T-helper 2 cell (primary cell): ENCODE measurements at regions not wholly inside any gene's neighbourhood (a gene's known extent, or its start where the extent isn't known, plus 50 kb on each side); places are given as distances from the start of the nearest gene placed in this dataset.
A peak's percentile ranks its signal among the peaks of the same experiment; 100 is the strongest.
"Not testable (repeated sequence)": the region's sequence is repeated elsewhere in the genome, so short reads cannot be mapped to it uniquely, and the experiment has no call there.

Experiments used
- DNase-seq, 5 experiments: peaks; one replicate each; pipeline versions ENCODE4 v3.0.0 to v3.0.0-alpha.2; 2012 to 2022

DNA sequence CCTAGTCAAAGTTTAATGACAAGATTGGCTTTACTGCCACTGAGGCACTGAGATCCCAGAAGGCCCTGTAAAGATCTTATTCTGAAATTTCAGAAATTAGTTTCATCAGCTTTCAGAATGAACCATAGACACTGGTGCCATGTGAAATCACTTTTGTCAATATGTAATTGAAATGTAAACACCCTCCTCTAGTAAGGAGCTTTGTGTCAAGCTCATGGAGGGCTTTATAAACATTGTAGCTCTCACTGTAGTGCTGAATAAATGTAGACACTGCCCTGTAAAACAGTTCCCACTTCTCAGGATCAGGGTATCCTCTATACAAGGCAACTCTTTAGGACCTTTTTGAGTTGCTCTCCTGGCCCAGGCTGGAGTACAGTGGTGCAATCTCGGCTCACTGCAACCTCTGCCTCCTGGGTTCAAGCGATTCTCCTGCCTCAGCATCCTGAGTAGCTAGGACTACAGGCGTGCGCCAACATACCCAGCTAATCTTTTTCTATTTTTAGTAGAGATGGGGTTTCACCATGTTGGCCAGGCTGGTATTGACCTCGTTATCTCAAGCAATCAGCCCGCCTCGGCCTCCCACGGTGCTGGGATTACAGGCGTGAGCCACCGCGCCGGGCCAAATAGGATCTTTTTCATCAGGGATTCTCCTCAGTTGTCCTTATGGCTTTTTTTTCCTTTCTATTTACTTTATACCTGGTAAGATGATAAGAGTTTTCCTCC, 1823.9 kb upstream of the CDH9 start:
- DNase-seq, result no peak

DNA sequence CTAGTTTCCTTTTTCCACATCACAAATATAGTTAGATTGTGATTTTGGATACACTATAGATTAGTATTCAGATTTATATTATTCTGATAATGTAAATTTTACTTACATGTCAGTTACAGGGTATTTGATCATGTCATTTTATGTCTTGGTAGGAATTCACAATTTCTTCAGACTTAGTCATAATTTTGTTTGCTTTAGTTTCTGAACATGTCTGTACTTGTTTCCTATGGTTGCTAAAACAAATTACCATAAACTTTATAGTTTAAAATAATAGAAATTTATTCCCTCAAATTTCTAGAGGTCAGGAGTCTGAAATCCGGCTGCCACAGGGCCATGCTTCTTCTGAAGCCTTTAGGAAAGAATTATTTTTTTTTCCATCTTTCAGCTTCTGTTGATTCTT, 1817.2 kb upstream of the CDH9 start:
- DNase-seq, result no peak

DNA sequence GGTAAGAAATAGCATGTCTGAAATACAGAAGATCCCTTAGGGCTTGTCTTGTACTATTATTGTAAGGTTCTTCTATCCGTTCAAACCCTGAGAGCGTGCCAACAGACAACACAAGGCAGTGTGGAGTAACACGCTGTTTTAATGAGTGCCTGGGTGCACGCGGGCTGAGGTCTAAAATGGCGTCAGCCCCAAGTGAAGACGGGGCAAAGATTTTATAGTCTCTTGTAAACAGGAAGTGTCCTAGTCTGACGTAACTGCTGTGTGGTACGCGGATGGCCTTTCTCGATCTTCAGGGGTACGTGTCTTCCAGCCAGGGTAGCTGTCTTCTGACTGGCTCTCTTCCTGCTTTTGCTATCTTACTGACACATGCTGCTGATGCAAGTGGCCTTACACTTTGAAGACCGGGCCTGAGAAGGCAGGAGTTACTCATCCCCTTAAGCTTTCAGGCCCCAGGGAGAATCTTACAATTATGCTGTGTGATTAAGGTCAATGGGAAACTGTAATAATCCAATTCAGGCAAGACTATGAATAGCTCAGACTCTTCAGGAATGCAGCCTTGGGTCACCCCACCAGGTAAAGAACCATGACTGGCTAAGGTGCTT, 1812.0 kb upstream of the CDH9 start:
- DNase-seq, result no peak

DNA sequence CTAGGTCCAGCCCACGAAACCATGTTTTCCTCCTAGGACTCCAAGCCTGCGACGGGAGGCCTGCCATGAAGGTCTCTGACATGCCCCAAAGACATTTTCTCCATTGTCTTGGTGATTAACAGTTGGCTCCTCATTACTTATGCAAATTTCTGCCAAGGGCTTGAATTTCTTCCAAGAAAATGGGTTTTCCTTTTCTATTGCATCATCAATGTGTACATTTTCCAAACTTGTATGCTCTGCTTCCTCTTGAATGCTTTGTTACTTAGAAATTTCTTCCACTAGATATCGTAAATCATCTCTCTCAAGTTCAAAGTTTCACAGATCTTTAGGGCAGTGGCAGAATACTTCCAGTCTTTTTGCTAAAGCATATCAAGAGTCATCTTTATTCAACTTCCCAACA, 1792.7 kb upstream of the CDH9 start:
- no peak for DNase-seq

DNA sequence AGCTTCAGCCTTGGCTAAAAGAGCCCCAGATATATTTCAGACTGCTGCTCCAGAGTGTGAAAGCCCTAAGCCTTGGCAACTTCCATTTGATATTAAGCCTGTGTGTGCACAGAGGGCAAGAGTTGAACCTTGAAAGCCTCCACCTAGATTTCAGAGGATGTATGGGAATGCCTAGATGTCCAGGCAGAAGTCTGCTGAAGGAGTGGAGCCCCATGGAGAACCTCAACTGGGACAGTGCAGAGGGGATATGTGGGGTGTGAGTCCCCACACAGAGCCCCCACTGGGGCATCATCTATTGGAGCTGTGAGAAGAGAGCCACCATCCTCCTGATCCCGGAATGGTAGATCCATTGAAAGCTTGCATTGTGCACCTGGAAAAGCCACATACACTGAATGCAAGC, 1784.8 kb upstream of the CDH9 start:
- DNase-seq, result no peak

DNA sequence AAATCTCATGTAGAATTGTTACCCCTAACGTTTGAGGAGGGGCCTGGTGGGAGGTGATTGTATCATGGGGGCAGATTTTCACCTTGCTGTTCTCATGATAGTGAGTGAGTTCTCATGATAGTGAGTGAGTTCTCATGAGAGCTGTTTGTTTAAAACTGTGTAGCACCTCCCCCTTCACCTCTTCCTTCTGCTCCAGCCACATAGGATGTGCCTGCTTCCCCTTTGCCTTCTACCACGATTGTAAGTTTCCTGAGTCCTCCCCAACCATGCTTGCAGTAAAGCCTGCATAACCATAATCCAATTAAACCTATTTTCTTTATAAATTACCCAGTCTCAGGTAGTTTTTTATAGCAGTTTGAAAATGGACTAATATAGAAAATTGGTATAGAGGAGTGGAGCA, 1783.7 kb upstream of the CDH9 start:
- DNase-seq, result no peak

DNA sequence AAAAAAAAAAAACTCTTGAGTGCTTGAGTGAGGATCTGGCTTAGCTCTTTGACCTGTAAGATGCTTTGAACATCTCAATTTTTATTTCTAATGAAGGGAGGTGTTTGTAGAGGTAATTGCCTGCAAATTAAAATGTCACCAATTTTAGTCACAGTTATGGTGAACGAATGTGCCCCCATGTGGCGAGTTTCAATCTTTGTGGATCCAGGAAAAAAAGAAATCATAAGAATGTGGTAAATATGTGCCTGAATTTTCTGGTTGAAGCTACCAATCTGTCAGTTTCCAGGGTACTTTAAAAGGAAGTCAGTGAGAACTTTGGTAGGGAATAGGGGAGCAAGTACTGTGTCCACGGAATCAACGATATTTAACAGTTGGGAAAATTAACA, 1772.4 kb upstream of the CDH9 start:
- no peak for DNase-seq

DNA sequence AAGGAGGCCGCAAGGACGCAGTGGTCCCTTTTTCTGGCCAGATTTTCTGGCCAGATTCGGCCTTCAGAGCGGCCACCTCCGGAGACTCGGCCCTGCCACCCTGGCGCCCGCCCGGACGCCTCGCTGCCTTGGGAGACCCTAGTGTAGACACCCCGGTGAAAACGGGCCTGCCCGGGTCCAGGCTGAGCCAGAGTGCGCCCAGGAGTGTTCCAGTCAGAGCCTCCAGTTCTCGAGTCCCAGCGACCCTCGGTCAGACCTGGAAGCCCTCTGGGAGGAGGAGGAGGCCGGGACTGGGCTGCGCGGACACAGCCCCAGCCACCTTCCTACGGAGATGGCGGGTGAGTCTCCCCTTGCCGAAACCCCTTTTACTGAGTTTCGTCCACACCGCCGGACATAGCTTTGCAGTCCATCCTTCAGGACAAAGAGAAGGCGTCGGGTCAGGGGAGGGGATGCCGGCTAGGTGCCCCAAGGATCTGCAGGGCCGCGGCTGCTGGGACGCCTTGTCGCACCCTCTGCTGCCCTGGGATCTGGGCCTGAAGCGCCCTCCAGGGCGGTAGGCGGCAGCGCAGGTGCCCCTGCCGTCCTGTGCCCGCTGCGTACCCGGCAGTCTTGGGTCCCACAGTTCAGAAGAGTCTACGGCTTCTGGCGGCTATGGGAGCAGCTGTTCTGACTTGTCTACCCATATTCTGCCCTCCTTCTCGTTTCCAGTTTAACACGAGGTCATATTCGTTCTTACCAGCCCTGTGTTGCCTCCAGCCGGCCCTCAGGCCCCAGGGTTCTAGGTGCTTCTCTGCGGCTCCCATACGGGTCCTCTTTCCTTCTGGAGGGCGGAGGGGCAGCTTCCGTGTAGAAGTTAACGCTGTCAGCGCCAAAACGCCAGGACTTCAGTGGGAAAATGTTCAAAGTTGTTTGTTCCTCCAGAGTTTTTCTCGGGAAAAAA, 1771.7 kb upstream of the CDH9 start:
- peak in 1 of 5 experiments; percentile 4 for DNase-seq

DNA sequence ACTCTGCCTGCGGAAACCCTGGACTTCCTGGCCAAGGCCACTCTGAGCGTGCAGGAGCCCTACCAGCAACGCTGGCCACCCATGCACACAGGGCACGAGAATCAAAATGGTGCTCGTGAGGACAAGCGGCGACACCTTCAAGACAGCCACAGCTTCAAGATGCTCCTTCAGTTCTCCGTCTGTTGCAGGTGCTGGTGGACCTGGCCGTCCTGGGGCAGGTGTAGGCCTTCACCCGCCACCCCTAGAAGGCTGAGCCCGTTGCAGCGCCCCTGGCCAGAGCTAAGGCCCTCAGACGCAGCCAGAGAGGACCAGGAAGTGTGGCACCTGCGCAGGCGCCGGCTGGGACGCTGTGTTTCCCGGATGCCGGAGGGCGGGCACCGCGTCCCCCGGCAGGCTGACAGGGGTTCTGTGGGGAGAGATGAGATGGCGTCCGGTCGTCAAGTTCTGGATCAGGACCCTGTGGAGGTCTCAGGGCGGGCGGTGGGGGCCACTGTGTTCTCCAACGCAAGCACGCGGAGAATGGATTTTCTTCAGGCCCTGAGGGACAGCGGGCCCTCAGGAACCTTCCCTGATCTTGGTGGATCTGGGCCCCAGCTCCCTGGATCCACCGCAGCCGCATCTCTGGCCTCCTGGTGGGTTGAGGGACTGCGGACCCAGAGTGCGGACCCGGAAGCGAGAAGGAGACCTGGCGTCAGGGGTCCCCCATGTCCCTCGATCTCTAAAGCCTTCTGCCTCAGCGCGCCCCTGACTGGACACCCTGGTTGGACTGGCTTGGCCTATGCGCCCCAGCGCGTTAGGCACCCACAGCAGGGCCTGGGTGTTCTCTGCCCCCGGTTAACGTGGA, 1770.8 kb upstream of the CDH9 start:
- peak in 1 of 5 experiments; percentile 5 for DNase-seq

DNA sequence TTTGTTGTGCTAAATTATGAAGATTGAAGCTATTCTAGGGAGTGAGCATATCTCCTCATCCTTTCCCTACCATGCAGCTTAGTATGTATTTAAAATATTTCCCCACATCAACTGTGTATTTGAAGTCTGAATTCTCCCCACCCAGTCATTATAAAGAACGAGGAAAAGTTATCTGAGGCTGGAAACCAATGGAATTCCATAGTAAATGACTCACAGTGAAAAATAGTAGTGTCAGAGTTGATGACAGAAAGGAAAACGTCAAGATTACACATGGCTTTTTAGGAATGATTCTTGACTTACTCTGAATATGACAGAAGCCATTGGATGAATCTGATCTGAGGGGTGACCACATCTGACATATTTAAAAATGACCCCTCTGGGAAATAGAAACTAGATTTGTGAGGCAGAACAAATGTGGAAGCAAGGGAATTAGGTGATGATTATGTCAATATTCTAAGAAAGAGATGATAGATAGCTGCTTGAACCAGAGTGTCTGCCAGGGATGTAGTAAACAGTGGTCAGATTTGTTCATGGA, 1768.9 kb upstream of the CDH9 start:
- DNase-seq, result no peak

DNA sequence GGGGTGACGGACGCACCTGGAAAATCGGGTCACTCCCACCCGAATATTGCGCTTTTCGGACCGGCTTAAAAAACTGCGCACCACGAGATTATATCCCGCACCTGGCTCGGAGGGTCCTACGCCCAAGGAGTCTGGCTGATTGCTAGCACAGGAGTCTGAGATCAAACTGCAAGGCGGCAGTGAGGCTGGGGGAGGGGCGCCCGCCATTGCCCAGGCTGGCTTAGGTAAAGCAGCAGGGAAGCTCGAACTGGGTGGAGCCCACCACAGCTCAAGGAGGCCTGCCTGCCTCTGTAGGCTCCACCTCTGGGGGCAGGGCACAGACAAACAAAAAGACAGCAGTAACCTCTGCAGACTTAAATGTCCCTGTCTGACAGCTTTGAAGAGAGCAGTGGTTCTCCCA, 1760.6 kb upstream of the CDH9 start:
- DNase-seq, result not testable (repeated sequence)

DNA sequence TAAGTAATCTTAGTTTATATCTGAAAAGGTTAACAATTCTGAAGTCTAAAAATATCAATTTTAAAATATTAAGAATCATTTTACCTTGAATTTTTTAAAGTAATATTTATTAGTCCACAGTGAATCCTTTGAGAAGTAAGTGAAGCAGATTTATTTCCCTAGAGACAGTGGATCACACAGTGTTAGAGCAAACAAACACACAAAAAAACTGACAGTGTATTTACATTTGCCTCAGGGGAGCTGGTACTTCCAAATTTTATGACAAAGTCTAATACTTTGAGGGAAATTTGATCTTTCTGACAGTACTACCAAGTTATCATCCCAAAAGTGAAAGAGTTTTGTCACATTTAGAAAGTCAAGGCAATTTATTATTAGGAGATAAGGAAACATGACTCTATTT, 1750.6 kb upstream of the CDH9 start:
- no peak for DNase-seq

DNA sequence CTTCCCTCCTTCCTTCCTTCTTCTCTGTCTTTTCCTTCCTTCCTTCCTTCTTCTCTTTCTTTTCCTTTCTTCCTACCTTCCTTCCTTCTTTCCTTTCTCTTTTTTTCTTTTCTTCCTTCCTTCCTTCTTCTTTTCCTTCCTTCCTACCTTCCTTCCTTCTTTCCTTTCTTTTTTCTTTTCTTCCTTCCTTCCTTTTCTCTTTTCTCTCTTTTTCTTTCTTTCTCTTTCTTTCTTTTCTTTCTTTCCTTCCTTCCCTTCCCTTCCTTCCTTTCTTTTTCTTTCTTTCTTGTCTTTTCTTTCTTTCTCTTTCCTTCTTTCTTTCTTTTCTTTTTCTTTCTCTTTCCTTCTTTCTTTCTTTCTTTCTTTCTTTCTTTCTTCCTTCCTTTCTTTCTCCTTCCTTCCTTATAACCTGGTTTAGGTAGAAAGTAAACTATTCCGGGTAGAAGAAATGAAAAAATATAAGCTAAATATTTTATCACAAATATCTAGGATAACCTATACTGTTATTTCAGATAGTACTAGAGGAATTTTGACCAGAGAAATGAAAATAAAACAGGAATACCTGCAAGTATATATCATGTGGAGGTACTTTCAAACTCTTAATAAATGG, 1741.8 kb upstream of the CDH9 start:
- DNase-seq, result no peak

DNA sequence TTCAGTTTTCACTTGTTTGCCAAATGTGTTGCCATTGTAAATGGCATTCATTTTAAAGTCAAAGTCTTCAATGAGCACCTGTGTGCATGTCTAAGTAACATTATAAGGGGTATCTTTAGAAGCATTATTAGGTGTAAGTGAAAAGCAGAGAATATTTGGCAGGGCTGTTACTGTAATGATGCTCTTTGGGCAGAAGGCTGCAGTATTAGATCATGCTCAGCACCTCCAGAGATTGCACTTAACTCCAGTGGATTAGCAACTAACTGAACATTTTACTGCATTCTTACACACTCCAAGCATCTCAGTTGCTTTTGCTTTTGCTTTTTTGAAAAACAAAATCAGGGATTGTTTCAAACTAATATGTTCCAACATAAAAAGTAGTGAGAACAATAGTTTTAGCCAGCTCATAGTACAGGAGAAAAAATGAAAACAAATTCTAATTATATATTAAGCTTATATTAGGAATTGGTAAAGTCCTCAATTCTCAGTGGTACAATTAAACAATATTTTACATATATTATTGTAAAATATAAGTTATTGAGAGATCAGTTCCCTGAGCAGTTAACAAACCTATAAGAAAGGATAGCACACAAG, 1740.9 kb upstream of the CDH9 start:
- no peak for DNase-seq

DNA sequence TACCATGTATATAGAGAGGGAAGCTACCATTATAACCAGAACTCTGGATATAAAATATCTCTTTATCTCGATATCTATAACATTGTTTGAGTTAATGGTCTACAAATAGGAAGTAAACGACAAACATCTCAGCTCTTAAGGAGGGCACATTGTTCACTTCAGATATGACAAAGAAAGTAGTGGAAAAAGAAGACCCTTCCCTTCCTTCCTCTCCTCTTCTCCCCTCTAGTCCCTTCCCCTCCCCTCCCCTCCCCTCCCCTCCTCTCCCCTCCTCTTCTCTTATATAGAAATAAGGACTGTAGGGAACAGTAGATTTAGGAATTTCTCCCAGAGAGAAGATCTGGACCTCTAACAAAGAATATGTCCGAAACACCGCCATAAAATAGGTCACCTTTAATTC, 1731.9 kb upstream of the CDH9 start:
- no peak for DNase-seq

DNA sequence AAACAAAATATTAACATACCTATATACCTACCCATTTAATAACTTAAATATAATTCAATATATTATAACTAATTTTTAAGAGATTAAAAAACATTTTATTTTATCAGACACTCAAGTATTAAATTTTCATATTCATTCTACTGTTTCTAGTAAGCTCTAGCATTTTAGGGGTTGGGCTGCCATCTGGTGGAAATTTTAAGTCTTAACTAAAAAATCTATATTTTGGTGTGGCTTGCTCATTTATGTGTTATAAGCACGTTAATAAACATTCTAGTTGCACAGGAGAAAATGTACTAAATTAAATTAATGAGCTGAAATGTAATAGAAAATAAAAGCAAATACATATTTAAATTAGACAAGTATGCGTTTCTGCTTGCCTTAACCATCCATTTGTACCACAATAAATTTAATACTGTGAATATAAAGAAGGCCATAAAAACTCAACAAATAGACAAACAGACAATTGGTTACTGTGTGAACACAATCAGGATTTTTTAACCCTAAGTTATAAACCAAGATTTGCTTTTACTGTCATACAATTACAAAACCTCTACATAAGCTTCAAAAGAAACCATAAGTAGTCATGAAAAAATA, 1728.3 kb upstream of the CDH9 start:
- DNase-seq, result no peak

DNA sequence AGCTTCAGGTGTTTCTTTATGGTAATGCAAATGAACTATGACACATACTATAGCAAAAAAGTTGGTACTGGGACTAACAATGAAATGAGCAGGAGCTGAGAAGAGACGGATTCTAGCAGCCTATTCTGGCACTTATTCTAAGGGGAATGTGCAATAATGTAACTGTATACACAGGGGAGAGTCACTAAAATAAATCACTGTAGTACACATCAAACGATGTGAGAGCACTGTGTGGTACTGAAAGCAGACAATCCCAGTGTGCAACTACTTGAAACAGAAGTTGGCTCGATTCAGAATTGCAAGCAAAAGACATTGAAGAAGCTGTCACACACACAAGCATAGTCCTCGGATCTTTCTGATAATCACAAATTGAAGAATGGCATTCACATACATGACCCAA, 1713.0 kb upstream of the CDH9 start:
- no peak for DNase-seq

DNA sequence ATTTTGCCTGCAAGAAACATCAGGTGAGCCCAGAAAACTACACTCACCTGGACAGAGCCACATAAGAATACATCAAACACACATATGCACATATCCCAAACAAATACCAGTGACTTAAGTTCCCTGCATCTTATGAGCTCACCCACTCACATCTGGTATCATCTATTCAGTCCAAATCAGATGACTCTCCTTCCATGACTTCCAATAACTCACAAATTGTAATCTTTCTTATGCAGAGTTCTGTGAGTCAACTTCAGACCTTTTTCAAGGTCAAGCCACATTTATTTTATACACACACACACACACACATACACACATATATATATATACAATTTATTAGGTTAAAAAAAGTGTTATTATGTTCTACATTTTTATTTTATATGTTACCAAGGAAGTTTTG, 1711.9 kb upstream of the CDH9 start:
- no peak for DNase-seq

DNA sequence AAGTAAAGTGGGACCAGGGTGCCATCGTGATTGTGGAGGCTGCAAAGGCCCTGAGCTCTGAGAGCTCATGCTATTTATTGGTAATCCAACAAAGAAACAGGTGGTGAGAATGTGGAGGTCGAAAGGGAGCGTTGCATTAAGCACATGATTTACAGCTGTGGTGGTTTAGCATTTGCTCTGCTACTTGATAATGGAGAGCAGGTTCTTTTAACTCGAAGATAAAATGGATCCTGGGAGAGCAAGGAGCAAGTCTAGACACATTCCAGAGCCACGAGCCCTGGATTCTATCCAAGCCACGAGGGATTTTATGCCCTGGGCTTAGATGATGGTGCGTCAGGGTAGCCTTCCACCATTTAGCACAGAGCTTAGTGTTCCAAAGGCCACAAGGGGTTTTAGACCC, 1710.1 kb upstream of the CDH9 start:
- no peak for DNase-seq

DNA sequence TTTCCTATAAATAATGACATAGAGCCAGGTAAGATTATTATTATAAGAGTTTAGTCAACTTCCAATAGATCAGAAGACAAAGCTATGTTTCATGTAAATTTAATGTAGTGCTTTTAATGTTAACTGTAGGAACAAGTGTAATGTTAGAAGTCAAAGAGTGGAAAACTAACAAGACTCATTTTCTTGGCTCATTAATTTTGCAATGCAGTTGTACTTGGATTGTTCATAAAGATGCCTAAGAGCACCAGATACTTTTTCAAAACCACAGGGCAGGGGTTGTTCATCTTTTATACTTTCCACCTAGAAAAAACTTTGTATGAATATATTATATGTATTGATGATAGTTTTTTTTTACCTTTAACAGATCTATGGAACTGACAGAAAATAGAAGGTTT, 1705.3 kb upstream of the CDH9 start:
- DNase-seq, result no peak

DNA sequence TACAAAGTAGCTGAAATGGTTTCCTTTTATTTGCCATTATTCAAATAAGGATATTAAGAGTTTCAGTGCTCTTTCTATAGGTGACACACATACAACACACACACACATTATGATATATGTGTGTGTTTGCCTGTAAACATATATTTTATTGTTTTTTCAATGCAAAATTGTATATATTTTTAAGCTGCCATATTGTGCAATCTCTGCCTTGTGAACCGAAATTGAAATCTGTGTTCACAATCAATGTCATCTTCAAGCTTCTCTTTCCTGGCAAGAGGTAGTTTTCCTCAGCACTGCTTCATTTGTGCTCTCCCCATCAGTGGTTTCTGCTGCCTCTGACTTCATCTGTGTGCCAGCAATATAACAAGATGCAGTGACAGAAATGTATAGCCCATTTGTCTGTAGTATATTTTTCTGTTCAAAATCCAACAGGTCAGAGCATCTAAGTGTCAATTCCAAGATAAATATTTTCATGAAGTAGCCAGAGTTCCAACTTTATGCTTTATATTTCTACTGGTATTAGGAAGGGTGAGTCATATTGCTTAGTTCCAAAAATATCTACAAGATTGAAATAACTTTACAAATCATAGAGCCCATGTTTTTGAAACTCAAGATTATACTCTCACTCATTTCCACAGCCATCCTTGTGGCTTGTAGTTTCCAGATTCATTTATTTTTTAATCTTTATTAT, 1704.8 kb upstream of the CDH9 start:
- DNase-seq, result no peak
